Activated CD4-positive, alpha-beta memory T cell treated with anti-CD3 and anti-CD28 coated beads, Interleukin-2, amount 10 ng/mL, durations not matched to agents 7 days and 5 days (primary cell): ENCODE measurements at regions not wholly inside any gene's neighbourhood (a gene's known extent, or its start where the extent isn't known, plus 50 kb on each side); places are given as distances from the start of the nearest gene placed in this dataset.

Source experiments
- CTCF ChIA-PET: fragments of 350-600 bp; sonication (Branson Sonifier 250); formaldehyde crosslinking; loops from one replicate; lab custom pipeline; 2021; ENCODE audit warnings: antibody characterized with exemption, inconsistent platforms; lab: Charles Lee
- POLR2A ChIA-PET: fragments of 350-600 bp; sonication (Branson Sonifier 250); formaldehyde crosslinking; loops from one replicate; lab custom pipeline; 2021; ENCODE audit warnings: antibody characterized with exemption; lab: Charles Lee
- DNase-seq: peaks from one replicate; pipeline ENCODE4 v3.0.0-alpha.2; 2020
- H3K27ac Mint-ChIP-seq: one replicate; pipeline ENCODE4 v1.8.0; 2021; ENCODE audit warnings: mild to moderate bottlenecking, mixed read lengths
- H3K27me3 Mint-ChIP-seq: one replicate; pipeline ENCODE4 v1.8.0; 2021; ENCODE audit warnings: mixed read lengths
- H3K36me3 Mint-ChIP-seq: one replicate; pipeline ENCODE4 v1.8.0; 2021; ENCODE audit warnings: low read depth, mixed read lengths
- H3K4me1 Mint-ChIP-seq: one replicate; pipeline ENCODE4 v1.8.0; 2021; ENCODE audit warnings: mixed read lengths
- H3K4me3 Mint-ChIP-seq: one replicate; pipeline ENCODE4 v1.8.0; 2021; ENCODE audit warnings: mild to moderate bottlenecking, mixed read lengths
- H3K9me3 Mint-ChIP-seq: one replicate; pipeline ENCODE4 v1.8.0; 2021; ENCODE audit warnings: mixed read lengths

GRCh38 chr7:133132906-133133305 is 51.0 kb upstream of the CHCHD3 start:
- ChIA-PET POLR2A (no interaction called here), CTCF (no interaction called here)
- Mint-ChIP-seq H3K27me3 (peaks cover 2% of the 10 kb centered on the region), H3K36me3 (no peaks in the 10 kb centered on the region), H3K9me3 (no peaks in the 10 kb centered on the region), H3K4me1 (peaks cover 8% of the 10 kb centered on the region), H3K4me3 (no peak overlapping the region), H3K27ac (no peak overlapping the region)
- no peak for DNase-seq

GRCh38 chr7:133134810-133135209 is 52.9 kb upstream of the CHCHD3 start:
- H3K27me3 Mint-ChIP-seq: peaks cover 4% of the 10 kb centered on the region
- peaks cover 8% of the 10 kb centered on the region for H3K4me1 Mint-ChIP-seq
- no peak overlapping the region for H3K27ac Mint-ChIP-seq
- no peaks in the 10 kb centered on the region for H3K36me3 Mint-ChIP-seq
- no peaks in the 10 kb centered on the region for H3K9me3 Mint-ChIP-seq
- no peak overlapping the region for H3K4me3 Mint-ChIP-seq
- ChIA-PET POLR2A (no interaction called here), CTCF (no interaction called here)
- no peak for DNase-seq

- H3K4me3 Mint-ChIP-seq: no peak overlapping the region
- DNase-seq: no peak
- peaks cover 8% of the 10 kb centered on the region for H3K4me1 Mint-ChIP-seq
- H3K9me3 Mint-ChIP-seq: no peaks in the 10 kb centered on the region
- no peaks in the 10 kb centered on the region for H3K36me3 Mint-ChIP-seq
- ChIA-PET CTCF (no interaction called here), POLR2A (no interaction called here)
- peaks cover 4% of the 10 kb centered on the region for H3K27me3 Mint-ChIP-seq
- no peak overlapping the region for H3K27ac Mint-ChIP-seq
Measured at GRCh38 chr7:133135451-133135850, 53.6 kb upstream of the CHCHD3 start.

GRCh38 chr7:133139350-133139749 is 57.5 kb upstream of the CHCHD3 start:
- DNase-seq: no peak
- CTCF ChIA-PET: no interaction called here
- H3K36me3 Mint-ChIP-seq: no peaks in the 10 kb centered on the region
- peaks cover 6% of the 10 kb centered on the region for H3K27me3 Mint-ChIP-seq
- H3K4me1 Mint-ChIP-seq: peaks cover 8% of the 10 kb centered on the region
- no peak overlapping the region for H3K27ac Mint-ChIP-seq
- no peaks in the 10 kb centered on the region for H3K9me3 Mint-ChIP-seq
- POLR2A ChIA-PET: no interaction called here
- H3K4me3 Mint-ChIP-seq: no peak overlapping the region

GRCh38 chr7:133139801-133140200 is 57.9 kb upstream of the CHCHD3 start:
- H3K9me3 Mint-ChIP-seq: no peaks in the 10 kb centered on the region
- peaks cover 8% of the 10 kb centered on the region for H3K27me3 Mint-ChIP-seq
- H3K4me1 Mint-ChIP-seq: peaks cover 4% of the 10 kb centered on the region
- ChIA-PET POLR2A (no interaction called here), CTCF (no interaction called here)
- no peak for DNase-seq
- no peaks in the 10 kb centered on the region for H3K36me3 Mint-ChIP-seq
- no peak overlapping the region for H3K4me3 Mint-ChIP-seq
- H3K27ac Mint-ChIP-seq: no peak overlapping the region

GRCh38 chr7:133140994-133141595 is 59.2 kb upstream of the CHCHD3 start:
- H3K27ac Mint-ChIP-seq: no peak overlapping the region
- H3K9me3 Mint-ChIP-seq: no peaks in the 10 kb centered on the region
- H3K27me3 Mint-ChIP-seq: peaks cover 8% of the 10 kb centered on the region
- POLR2A ChIA-PET: no interaction called here
- no peak overlapping the region for H3K4me3 Mint-ChIP-seq
- no peaks in the 10 kb centered on the region for H3K36me3 Mint-ChIP-seq
- H3K4me1 Mint-ChIP-seq: no peaks in the 10 kb centered on the region
- DNase-seq: no peak
- CTCF ChIA-PET: no interaction called here

- no peaks in the 10 kb centered on the region for H3K4me1 Mint-ChIP-seq
- peaks cover 10% of the 10 kb centered on the region for H3K27me3 Mint-ChIP-seq
Measured at GRCh38 chr7:133150760-133151159, 68.9 kb upstream of the CHCHD3 start.

GRCh38 chr7:133152875-133153274 is 71.0 kb upstream of the CHCHD3 start:
- ChIA-PET CTCF (no interaction called here), POLR2A (no interaction called here)
- peaks cover 10% of the 10 kb centered on the region for H3K27me3 Mint-ChIP-seq

More at GRCh38 chr7:133150760-133151159, 68.9 kb upstream of the CHCHD3 start:
- ChIA-PET POLR2A (no interaction called here), CTCF (no interaction called here)
- Mint-ChIP-seq H3K4me3 (no peak overlapping the region), H3K27ac (no peak overlapping the region), H3K9me3 (no peaks in the 10 kb centered on the region), H3K36me3 (no peaks in the 10 kb centered on the region)
- DNase-seq: no peak

GRCh38 chr7:133155146-133155545 is 73.3 kb upstream of the CHCHD3 start:
- Mint-ChIP-seq H3K4me3 (no peak overlapping the region), H3K36me3 (no peaks in the 10 kb centered on the region)

More at GRCh38 chr7:133152875-133153274, 71.0 kb upstream of the CHCHD3 start:
- Mint-ChIP-seq H3K4me3 (no peak overlapping the region), H3K4me1 (no peaks in the 10 kb centered on the region), H3K36me3 (no peaks in the 10 kb centered on the region), H3K9me3 (no peaks in the 10 kb centered on the region), H3K27ac (no peak overlapping the region)
- DNase-seq: no peak

GRCh38 chr7:133155642-133156041 is 73.8 kb upstream of the CHCHD3 start:
- H3K36me3 Mint-ChIP-seq: no peaks in the 10 kb centered on the region
- ChIA-PET CTCF (no interaction called here), POLR2A (no interaction called here)
- no peak overlapping the region for H3K27ac Mint-ChIP-seq
- no peak for DNase-seq
- H3K4me1 Mint-ChIP-seq: no peaks in the 10 kb centered on the region
- no peaks in the 10 kb centered on the region for H3K9me3 Mint-ChIP-seq
- no peaks in the 10 kb centered on the region for H3K27me3 Mint-ChIP-seq
- no peak overlapping the region for H3K4me3 Mint-ChIP-seq

More at GRCh38 chr7:133155146-133155545, 73.3 kb upstream of the CHCHD3 start:
- Mint-ChIP-seq H3K27ac (no peak overlapping the region), H3K9me3 (no peaks in the 10 kb centered on the region), H3K4me1 (no peaks in the 10 kb centered on the region), H3K27me3 (no peaks in the 10 kb centered on the region)
- CTCF ChIA-PET: no interaction called here
- DNase-seq: no peak
- POLR2A ChIA-PET: no interaction called here

- no peaks in the 10 kb centered on the region for H3K4me1 Mint-ChIP-seq
- CTCF ChIA-PET: interaction anchor here (0.7 kb wide), 1 partner anchor 101 kb away, joined by 3 read pairs; no protein-coding TSS in a partner anchor
- H3K4me3 Mint-ChIP-seq: no peak overlapping the region
- no peaks in the 10 kb centered on the region for H3K9me3 Mint-ChIP-seq
- H3K27ac Mint-ChIP-seq: no peak overlapping the region
- no peak for DNase-seq
- H3K27me3 Mint-ChIP-seq: peaks cover 2% of the 10 kb centered on the region
- POLR2A ChIA-PET: no interaction called here
- H3K36me3 Mint-ChIP-seq: no peaks in the 10 kb centered on the region
Measured at GRCh38 chr7:133157045-133157444, 75.2 kb upstream of the CHCHD3 start.

- peaks cover 13% of the 10 kb centered on the region for H3K27me3 Mint-ChIP-seq
- H3K36me3 Mint-ChIP-seq: no peaks in the 10 kb centered on the region
- H3K9me3 Mint-ChIP-seq: no peaks in the 10 kb centered on the region
- H3K4me1 Mint-ChIP-seq: no peaks in the 10 kb centered on the region
- DNase-seq: no peak
- H3K4me3 Mint-ChIP-seq: no peak overlapping the region
- H3K27ac Mint-ChIP-seq: no peak overlapping the region
- ChIA-PET CTCF (no interaction called here), POLR2A (no interaction called here)
Measured at GRCh38 chr7:133164498-133164897, 82.6 kb upstream of the CHCHD3 start.

- Mint-ChIP-seq H3K36me3 (no peaks in the 10 kb centered on the region), H3K4me1 (no peaks in the 10 kb centered on the region), H3K27me3 (peaks cover 13% of the 10 kb centered on the region), H3K4me3 (no peak overlapping the region), H3K9me3 (no peaks in the 10 kb centered on the region), H3K27ac (no peak overlapping the region)
- no peak for DNase-seq
- ChIA-PET POLR2A (no interaction called here), CTCF (no interaction called here)
Measured at GRCh38 chr7:133165001-133165400, 83.1 kb upstream of the CHCHD3 start.

GRCh38 chr7:133165529-133165928 is 83.6 kb upstream of the CHCHD3 start:
- H3K36me3 Mint-ChIP-seq: no peaks in the 10 kb centered on the region
- ChIA-PET CTCF (no interaction called here), POLR2A (no interaction called here)
- no peaks in the 10 kb centered on the region for H3K4me1 Mint-ChIP-seq
- no peak overlapping the region for H3K4me3 Mint-ChIP-seq
- DNase-seq: no peak
- peaks cover 13% of the 10 kb centered on the region for H3K27me3 Mint-ChIP-seq
- no peak overlapping the region for H3K27ac Mint-ChIP-seq
- H3K9me3 Mint-ChIP-seq: no peaks in the 10 kb centered on the region
